Mesenchymal stem cell (in vitro differentiated cells and primary cell): ENCODE measurements at regions not wholly inside any gene's neighbourhood (a gene's known extent, or its start where the extent isn't known, plus 50 kb on each side); places are given as distances from the start of the nearest gene placed in this dataset.

Experiments
- DNase-seq: peaks from one replicate; pipeline ENCODE4 v3.0.0-alpha.2; 2013
- H2AFZ ChIP-seq: one replicate; pipeline ENCODE4 v1.6.1; 2013; ENCODE audit warnings: low read depth, mild to moderate bottlenecking, control low read depth, inconsistent platforms, low read length, moderate library complexity
- H2AK5ac ChIP-seq: 2 replicates; pipeline ENCODE4 v1.6.1; 2013; ENCODE audit warnings: low read length, moderate library complexity, mild to moderate bottlenecking, inconsistent platforms; ENCODE audit not compliant: severe bottlenecking
- H2BK120ac ChIP-seq: one replicate; pipeline ENCODE4 v1.6.1; 2013; ENCODE audit warnings: low read depth, mild to moderate bottlenecking, inconsistent platforms, low read length, moderate library complexity
- H2BK12ac ChIP-seq, 2 experiments: one replicate each; pipeline ENCODE4 v1.6.1; 2013; ENCODE audit warnings: inconsistent platforms in 2 of 2, low read length in 2 of 2, mild to moderate bottlenecking in 2 of 2, moderate library complexity in 2 of 2, control low read depth in 1 of 2
- H2BK15ac ChIP-seq: one replicate; pipeline ENCODE4 v1.6.1; 2013; ENCODE audit warnings: mild to moderate bottlenecking, low read depth, inconsistent platforms; ENCODE audit not compliant: poor library complexity, severe bottlenecking
- H2BK5ac ChIP-seq: 2 replicates; pipeline ENCODE4 v1.6.1; 2013; ENCODE audit warnings: low read depth, mild to moderate bottlenecking, low read length, control low read depth, inconsistent platforms; ENCODE audit not compliant: poor library complexity, severe bottlenecking
- H3K14ac ChIP-seq, 2 experiments: one replicate each; pipeline ENCODE4 v1.6.1; 2013; ENCODE audit warnings: inconsistent platforms in 2 of 2, low read length in 2 of 2, control low read depth in 1 of 2, mild to moderate bottlenecking in 1 of 2, moderate library complexity in 1 of 2
- H3K18ac ChIP-seq, 2 experiments: one replicate each; pipeline ENCODE4 v1.6.1; 2013; ENCODE audit warnings: inconsistent platforms in 2 of 2, low read length in 2 of 2, control low read depth in 1 of 2, low read depth in 1 of 2, mild to moderate bottlenecking in 1 of 2
- H3K23ac ChIP-seq, 2 experiments: one replicate each; pipeline ENCODE4 v1.6.1; 2013; ENCODE audit warnings: inconsistent platforms in 2 of 2, low read length in 2 of 2, mild to moderate bottlenecking in 2 of 2, moderate library complexity in 2 of 2, control low read depth in 1 of 2
- H3K27ac ChIP-seq: 2 replicates; pipeline ENCODE4 v1.5.1; 2013; ENCODE audit warnings: mild to moderate bottlenecking, moderate library complexity, low read length, control low read depth, inconsistent platforms; ENCODE audit not compliant: poor library complexity, severe bottlenecking
- H3K27me3 ChIP-seq, 2 experiments: 2 replicates each; pipeline versions ENCODE4 v1.6.1 to v1.7.0; 2013; ENCODE audit warnings: low read length in 2 of 2, mild to moderate bottlenecking in 2 of 2, moderate library complexity in 2 of 2, control low read depth in 1 of 2, inconsistent platforms in 1 of 2; ENCODE audit not compliant: control insufficient read depth in 1 of 2, insufficient read depth in 1 of 2
- H3K36me3 ChIP-seq, 2 experiments: 2 replicates each; pipeline versions ENCODE4 v1.6.1 to v1.7.0; 2013; ENCODE audit warnings: low read length in 2 of 2, control low read depth in 1 of 2, inconsistent platforms in 1 of 2, low read depth in 1 of 2, mild to moderate bottlenecking in 1 of 2; ENCODE audit not compliant: insufficient read depth in 2 of 2, control insufficient read depth in 1 of 2
- H3K4ac ChIP-seq, 2 experiments: one replicate each; pipeline ENCODE4 v1.6.1; 2013; ENCODE audit warnings: inconsistent platforms in 2 of 2, low read length in 2 of 2, mild to moderate bottlenecking in 2 of 2, moderate library complexity in 2 of 2, control low read depth in 1 of 2, low read depth in 1 of 2
- H3K4me1 ChIP-seq: 2 replicates; pipeline ENCODE4 v1.6.1; 2013; ENCODE audit warnings: low read depth, low read length, control low read depth; ENCODE audit not compliant: control insufficient read depth, insufficient read depth
- H3K4me2 ChIP-seq: 2 replicates; pipeline ENCODE4 v1.6.1; 2013; ENCODE audit warnings: low read length, mild to moderate bottlenecking, inconsistent platforms; ENCODE audit not compliant: poor library complexity, severe bottlenecking
- H3K4me3 ChIP-seq, 2 experiments: 2 replicates each; pipeline versions ENCODE4 v1.5.1 to v1.7.0; 2013; ENCODE audit warnings: low read length in 2 of 2, mild to moderate bottlenecking in 2 of 2, control low read depth in 1 of 2, low read depth in 1 of 2; ENCODE audit not compliant: insufficient read depth in 1 of 2
- H3K79me1 ChIP-seq: replicated peaks from 2 replicates; pipeline ENCODE4 v1.6.1; 2013; ENCODE audit warnings: mild to moderate bottlenecking, control low read depth, low read length, inconsistent platforms; ENCODE audit not compliant: poor library complexity, severe bottlenecking
- H3K9ac ChIP-seq: 2 replicates; pipeline ENCODE4 v1.7.0; 2013; ENCODE audit warnings: mild to moderate bottlenecking, low read length, moderate library complexity
- H3K9me3 ChIP-seq: 2 replicates; pipeline ENCODE4 v1.7.0; 2013; ENCODE audit warnings: mild to moderate bottlenecking, low read length; ENCODE audit not compliant: control insufficient read depth
- H4K8ac ChIP-seq: one replicate; pipeline ENCODE4 v1.6.1; 2013; ENCODE audit warnings: inconsistent platforms, mild to moderate bottlenecking, low read length, moderate library complexity
- H4K91ac ChIP-seq: one replicate; pipeline ENCODE4 v1.6.1; 2013; ENCODE audit warnings: mild to moderate bottlenecking, low read length, inconsistent platforms
- WGBS: methylation state at CpG from one replicate; pipeline ENCODE4 v1.1.7; 2013; ENCODE audit warnings: mixed read lengths; 5-methylcytosine and 5-hydroxymethylcytosine counted together

- WGBS, result 76% methylated on average over 3 of the region's 3 CpGs
- Histone ChIP-seq H4K91ac (no peak overlapping the region), H3K27me3 (peaks cover 0 to 5% of the 10 kb centered on the region in 2 experiments), H2AFZ (no peak overlapping the region), H2BK15ac (no peak overlapping the region), H4K8ac (no peak overlapping the region), H3K9me3 (no peaks in the 10 kb centered on the region), H3K4me3 (no peak overlapping the region), H3K18ac (no peak overlapping the region), H3K4me1 (no peaks in the 10 kb centered on the region), H3K9ac (peak overlapping the region; percentile 44), H2BK120ac (no peak overlapping the region), H3K27ac (no peak overlapping the region), H3K23ac (no peak overlapping the region), H3K36me3 (no peaks in the 10 kb centered on the region), H3K14ac (no peak overlapping the region), H3K4ac (no peak overlapping the region), H2BK12ac (no peak overlapping the region), H2AK5ac (no peak overlapping the region), H3K79me1 (no peaks in the 10 kb centered on the region), H3K4me2 (no peak overlapping the region), H2BK5ac (no peak overlapping the region)
- no peak for DNase-seq
Measured at GRCh38 chr20:40477805-40478204, 211.2 kb downstream of the MAFB start.

GRCh38 chr20:40476461-40476860 lies 212.6 kb downstream of the MAFB start:
- no peak overlapping the region for H2BK5ac ChIP-seq
- H2AK5ac ChIP-seq, result no peak overlapping the region
- no peaks in the 10 kb centered on the region for H3K79me1 ChIP-seq
- H4K8ac ChIP-seq, result no peak overlapping the region
- H3K23ac ChIP-seq, result no peak overlapping the region
- no peak overlapping the region for H2BK120ac ChIP-seq
- H3K9ac ChIP-seq, result no peak overlapping the region
- H3K9me3 ChIP-seq, result no peaks in the 10 kb centered on the region
- H3K36me3 ChIP-seq, result no peaks in the 10 kb centered on the region
- no peak overlapping the region for H2BK15ac ChIP-seq
- no peak overlapping the region for H3K27ac ChIP-seq
- H3K4me3 ChIP-seq, result no peak overlapping the region
- no peak overlapping the region for H3K4me2 ChIP-seq
- H3K4ac ChIP-seq, result no peak overlapping the region
- H4K91ac ChIP-seq, result no peak overlapping the region
- H2BK12ac ChIP-seq, result no peak overlapping the region
- H3K14ac ChIP-seq, result no peak overlapping the region
- WGBS, result 93% methylated on average over 1 of the region's 3 CpGs
- H3K27me3 ChIP-seq, result peaks cover 0 to 5% of the 10 kb centered on the region in 2 experiments
- no peak overlapping the region for H2AFZ ChIP-seq
- no peak for DNase-seq
- no peak overlapping the region for H3K18ac ChIP-seq
- H3K4me1 ChIP-seq, result no peaks in the 10 kb centered on the region

- no peaks in the 10 kb centered on the region for H3K4me1 ChIP-seq
- H2BK120ac ChIP-seq, result no peak overlapping the region
- no peak overlapping the region for H3K27ac ChIP-seq
- DNase-seq, result no peak
- H3K14ac ChIP-seq, result no peak overlapping the region
- no peak overlapping the region for H2BK12ac ChIP-seq
- no peak overlapping the region for H3K9ac ChIP-seq
- no peak overlapping the region for H2AK5ac ChIP-seq
- H4K91ac ChIP-seq, result no peak overlapping the region
- no peak overlapping the region for H4K8ac ChIP-seq
- WGBS, result 82% methylated on average over 1 of the region's 1 CpG
- H3K23ac ChIP-seq, result no peak overlapping the region
- no peak overlapping the region for H2AFZ ChIP-seq
- no peaks in the 10 kb centered on the region for H3K9me3 ChIP-seq
- H3K4me3 ChIP-seq, result no peak overlapping the region
- H3K4me2 ChIP-seq, result no peak overlapping the region
- no peaks in the 10 kb centered on the region for H3K36me3 ChIP-seq
- no peaks in the 10 kb centered on the region for H3K79me1 ChIP-seq
- no peak overlapping the region for H2BK15ac ChIP-seq
- H3K27me3 ChIP-seq, result peaks cover 0 to 9% of the 10 kb centered on the region in 2 experiments
- no peak overlapping the region for H3K4ac ChIP-seq
- H3K18ac ChIP-seq, result no peak overlapping the region
- H2BK5ac ChIP-seq, result no peak overlapping the region
Measured at GRCh38 chr20:40472905-40473304, 216.1 kb downstream of the MAFB start.

GRCh38 chr20:40471261-40471629 lies 217.8 kb downstream of the MAFB start:
- no peaks in the 10 kb centered on the region for H3K4me1 ChIP-seq
- H3K79me1 ChIP-seq, result no peaks in the 10 kb centered on the region
- no peak overlapping the region for H3K9ac ChIP-seq
- H3K4me3 ChIP-seq, result no peak overlapping the region
- no peak overlapping the region for H3K4me2 ChIP-seq
- no peak overlapping the region for H2BK15ac ChIP-seq
- H3K4ac ChIP-seq, result no peak overlapping the region
- H4K91ac ChIP-seq, result no peak overlapping the region
- H2BK120ac ChIP-seq, result no peak overlapping the region
- H3K36me3 ChIP-seq, result no peaks in the 10 kb centered on the region
- no peak overlapping the region for H2AK5ac ChIP-seq
- peak; percentile 7 for DNase-seq
- no peak overlapping the region for H2BK12ac ChIP-seq
- peaks cover 0 to 9% of the 10 kb centered on the region in 2 experiments for H3K27me3 ChIP-seq
- no peak overlapping the region for H4K8ac ChIP-seq
- no peak overlapping the region for H3K27ac ChIP-seq
- no peak overlapping the region for H3K14ac ChIP-seq
- 70% methylated on average over 4 of the region's 4 CpGs for WGBS
- no peak overlapping the region for H2AFZ ChIP-seq
- no peak overlapping the region for H2BK5ac ChIP-seq
- H3K23ac ChIP-seq, result no peak overlapping the region
- H3K9me3 ChIP-seq, result no peaks in the 10 kb centered on the region
- no peak overlapping the region for H3K18ac ChIP-seq
